Loucy (cell line): ENCODE measurements at regions not wholly inside any gene's neighbourhood (a gene's known extent, or its start where the extent isn't known, plus 50 kb on each side); places are given as distances from the start of the nearest gene placed in this dataset.

Experiments used
- CTCF ChIP-seq: fragments of 200-600 bp; sonication (generic); conservative IDR thresholded peaks from 2 replicates; pipeline ENCODE4 v1.5.1; 2014; ENCODE audit warnings: mild to moderate bottlenecking, antibody characterized with exemption, low read length
- EZH2phosphoT487 ChIP-seq: fragments of 200-600 bp; IDR thresholded peaks from 2 replicates; pipeline ENCODE4 v1.6.1; 2018; ENCODE audit warnings: antibody characterized with exemption, mild to moderate bottlenecking, moderate library complexity, borderline replicate concordance

GRCh38 chr10:10911035-10911434 lies 106.6 kb upstream of the CELF2 start:
- TF ChIP-seq CTCF = no peak
- no peak for TF ChIP-seq EZH2phosphoT487
